Smooth muscle cell (in vitro differentiated cells): ENCODE measurements at regions not wholly inside any gene's neighbourhood (a gene's known extent, or its start where the extent isn't known, plus 50 kb on each side); places are given as distances from the start of the nearest gene placed in this dataset.

ENCODE experiments used
- DNase-seq: peaks from one replicate; lab custom pipeline; 2025; ENCODE audit not compliant: unreplicated experiment; lab: John Stamatoyannopoulos, UW
- H2AFZ ChIP-seq: fragments of 200-600 bp; sonication (generic); 2 replicates; pipeline ENCODE4 v1.6.0; 2016; ENCODE audit warnings: antibody characterized with exemption, low read depth, mild to moderate bottlenecking
- H3F3A ChIP-seq: fragments of 200-600 bp; sonication (generic); 2 replicates; pipeline ENCODE4 v1.6.0; 2017; ENCODE audit warnings: antibody characterized with exemption, low read depth
- H3K27ac ChIP-seq: fragments of 200-600 bp; sonication (generic); 2 replicates; pipeline ENCODE4 v1.5.1; 2016; ENCODE audit warnings: low read depth, mild to moderate bottlenecking
- H3K27me3 ChIP-seq: fragments of 200-600 bp; sonication (generic); 2 replicates; pipeline ENCODE4 v1.6.1; 2016; ENCODE audit warnings: low read depth, mild to moderate bottlenecking
- H3K36me3 ChIP-seq: fragments of 200-600 bp; sonication (generic); 2 replicates; pipeline ENCODE4 v1.5.1; 2016; ENCODE audit warnings: low read depth
- H3K4me1 ChIP-seq: fragments of 200-600 bp; sonication (generic); 2 replicates; pipeline ENCODE4 v1.5.1; 2016; ENCODE audit warnings: low read depth
- H3K4me2 ChIP-seq: fragments of 200-600 bp; sonication (generic); 2 replicates; pipeline ENCODE4 v1.6.0; 2016; ENCODE audit warnings: mild to moderate bottlenecking
- H3K4me3 ChIP-seq: fragments of 200-600 bp; sonication (generic); 2 replicates; pipeline ENCODE4 v1.5.1; 2016; ENCODE audit warnings: mild to moderate bottlenecking
- H3K79me2 ChIP-seq: fragments of 200-600 bp; sonication (generic); 2 replicates; pipeline ENCODE4 v1.6.0; 2016; ENCODE audit warnings: low read depth, mild to moderate bottlenecking
- H3K9ac ChIP-seq: fragments of 200-600 bp; sonication (generic); 2 replicates; pipeline ENCODE4 v1.6.0; 2016; ENCODE audit warnings: low read depth
- H3K9me3 ChIP-seq: fragments of 200-600 bp; sonication (generic); replicated peaks from 2 replicates; pipeline ENCODE4 v1.5.1; 2016; ENCODE audit warnings: low read depth
- H4K20me1 ChIP-seq: fragments of 200-600 bp; sonication (generic); 2 replicates; pipeline ENCODE4 v1.6.0; 2016; ENCODE audit warnings: low read depth
- WGBS: methylation state at CpG from one replicate; pipeline ENCODE4 v1.1.7; 2016; ENCODE audit warnings: low lambda C conversion rate; 5-methylcytosine and 5-hydroxymethylcytosine counted together
- TF ChIP-seq, protein P1 (sequence below): fragments of 200-600 bp; sonication (generic); IDR thresholded peaks from 2 replicates; pipeline ENCODE4 v1.5.1; 2017; ENCODE audit warnings: borderline replicate concordance, mild to moderate bottlenecking, antibody characterized with exemption; ENCODE audit not compliant: insufficient read depth, poor library complexity, severe bottlenecking

- H3K9me3 ChIP-seq = no peaks in the 10 kb centered on the region
- H3K27ac ChIP-seq = no peak overlapping the region
- H3K36me3 ChIP-seq = no peaks in the 10 kb centered on the region
- H2AFZ ChIP-seq = no peak overlapping the region
- DNase-seq = no peak
- WGBS = 97% methylated on average over 2 of the region's 2 CpGs
- H3K4me3 ChIP-seq = no peak overlapping the region
- H3F3A ChIP-seq = no peaks in the 10 kb centered on the region
- TF ChIP-seq, protein P1, sequence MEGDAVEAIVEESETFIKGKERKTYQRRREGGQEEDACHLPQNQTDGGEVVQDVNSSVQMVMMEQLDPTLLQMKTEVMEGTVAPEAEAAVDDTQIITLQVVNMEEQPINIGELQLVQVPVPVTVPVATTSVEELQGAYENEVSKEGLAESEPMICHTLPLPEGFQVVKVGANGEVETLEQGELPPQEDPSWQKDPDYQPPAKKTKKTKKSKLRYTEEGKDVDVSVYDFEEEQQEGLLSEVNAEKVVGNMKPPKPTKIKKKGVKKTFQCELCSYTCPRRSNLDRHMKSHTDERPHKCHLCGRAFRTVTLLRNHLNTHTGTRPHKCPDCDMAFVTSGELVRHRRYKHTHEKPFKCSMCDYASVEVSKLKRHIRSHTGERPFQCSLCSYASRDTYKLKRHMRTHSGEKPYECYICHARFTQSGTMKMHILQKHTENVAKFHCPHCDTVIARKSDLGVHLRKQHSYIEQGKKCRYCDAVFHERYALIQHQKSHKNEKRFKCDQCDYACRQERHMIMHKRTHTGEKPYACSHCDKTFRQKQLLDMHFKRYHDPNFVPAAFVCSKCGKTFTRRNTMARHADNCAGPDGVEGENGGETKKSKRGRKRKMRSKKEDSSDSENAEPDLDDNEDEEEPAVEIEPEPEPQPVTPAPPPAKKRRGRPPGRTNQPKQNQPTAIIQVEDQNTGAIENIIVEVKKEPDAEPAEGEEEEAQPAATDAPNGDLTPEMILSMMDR = no peak
- H3K4me2 ChIP-seq = no peak overlapping the region
- H4K20me1 ChIP-seq = no peaks in the 10 kb centered on the region
- H3K27me3 ChIP-seq = no peaks in the 10 kb centered on the region
- no peaks in the 10 kb centered on the region for H3K79me2 ChIP-seq
- no peak overlapping the region for H3K9ac ChIP-seq
- H3K4me1 ChIP-seq = no peaks in the 10 kb centered on the region
Measured at GRCh38 chr6:105821027-105821426, 265.1 kb upstream of the PRDM1 start.

GRCh38 chr6:105819745-105820144 lies 266.4 kb upstream of the PRDM1 start:
- TF ChIP-seq, protein P1 = no peak
- Histone ChIP-seq H4K20me1 (no peaks in the 10 kb centered on the region), H3K9ac (no peak overlapping the region), H3K36me3 (no peaks in the 10 kb centered on the region), H3K79me2 (no peaks in the 10 kb centered on the region), H3K27ac (no peak overlapping the region), H3K27me3 (no peaks in the 10 kb centered on the region), H3F3A (no peaks in the 10 kb centered on the region), H3K9me3 (no peaks in the 10 kb centered on the region), H3K4me3 (no peak overlapping the region), H3K4me1 (no peaks in the 10 kb centered on the region), H3K4me2 (no peak overlapping the region), H2AFZ (no peak overlapping the region)
- 84% methylated on average over 2 of the region's 2 CpGs for WGBS
- no peak for DNase-seq

DNA sequence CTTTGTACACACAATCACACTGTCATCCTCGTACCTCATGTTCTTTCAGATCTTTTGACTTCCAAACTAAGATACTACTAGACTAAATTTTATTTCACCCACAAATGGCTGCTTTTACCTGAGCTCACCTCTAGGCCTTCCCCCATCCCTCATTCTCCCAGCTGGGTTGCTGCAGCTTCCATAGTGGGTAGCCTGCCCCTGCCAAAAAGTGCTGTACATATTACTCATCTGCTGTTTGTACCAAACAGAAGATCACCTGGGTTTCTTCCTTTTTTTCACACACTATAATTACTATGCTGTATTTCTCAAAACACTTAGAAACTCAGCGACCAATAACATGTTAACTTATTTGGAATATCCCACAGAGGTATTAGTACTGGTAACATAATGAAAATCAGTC lies 267.6 kb upstream of the PRDM1 start:
- Histone ChIP-seq H3K4me3 (no peak overlapping the region), H3K4me2 (no peak overlapping the region), H3K27me3 (no peaks in the 10 kb centered on the region), H3K36me3 (no peaks in the 10 kb centered on the region), H3K9ac (no peak overlapping the region), H4K20me1 (no peaks in the 10 kb centered on the region), H3K27ac (no peak overlapping the region), H3F3A (no peaks in the 10 kb centered on the region), H3K4me1 (no peaks in the 10 kb centered on the region), H3K9me3 (no peaks in the 10 kb centered on the region), H3K79me2 (no peaks in the 10 kb centered on the region), H2AFZ (no peak overlapping the region)
- no peak for DNase-seq
- TF ChIP-seq, protein P1 = no peak
- 81% methylated on average over 2 of the region's 2 CpGs for WGBS

DNA sequence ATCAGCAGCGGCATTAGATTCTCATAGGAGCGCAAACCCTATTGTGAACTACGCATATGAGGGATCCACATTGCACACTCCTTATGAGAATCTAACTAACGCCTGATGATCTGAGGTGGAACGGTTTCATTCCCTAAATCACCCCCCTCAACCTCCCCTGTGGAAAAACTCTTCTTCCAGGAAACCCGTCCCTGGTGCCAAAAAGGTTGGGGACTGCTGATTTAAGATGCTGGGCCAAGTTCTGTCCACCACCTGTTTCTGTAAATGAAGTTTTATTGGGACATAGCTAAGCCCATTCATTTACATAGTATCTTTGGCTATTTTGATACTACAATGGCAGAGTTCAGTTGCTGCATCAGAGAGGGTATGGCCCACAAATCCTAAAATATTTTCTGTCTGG lies 268.2 kb upstream of the PRDM1 start:
- H3K4me3 ChIP-seq = no peak overlapping the region
- TF ChIP-seq, protein P1 = no peak
- H3K4me1 ChIP-seq = no peaks in the 10 kb centered on the region
- H3K4me2 ChIP-seq = no peak overlapping the region
- H2AFZ ChIP-seq = no peak overlapping the region
- no peak overlapping the region for H3K27ac ChIP-seq
- H4K20me1 ChIP-seq = no peaks in the 10 kb centered on the region
- no peaks in the 10 kb centered on the region for H3F3A ChIP-seq
- no peaks in the 10 kb centered on the region for H3K27me3 ChIP-seq
- WGBS = 97% methylated on average over 6 of the region's 6 CpGs
- no peaks in the 10 kb centered on the region for H3K9me3 ChIP-seq
- no peaks in the 10 kb centered on the region for H3K79me2 ChIP-seq
- no peaks in the 10 kb centered on the region for H3K36me3 ChIP-seq
- DNase-seq = no peak
- no peak overlapping the region for H3K9ac ChIP-seq
